Right lobe of liver (tissue), 6 donors: ENCODE measurements at regions not wholly inside any gene's neighbourhood (a gene's known extent, or its start where the extent isn't known, plus 50 kb on each side); places are given as distances from the start of the nearest gene placed in this dataset.

Experiments used
- ATAC-seq, 4 donors: fragments of 200-7000 bp; cut with Tn5 transposase; one replicate each; pipeline ENCODE4 v1.9.1; 2020; ENCODE audit warnings: mild to moderate bottlenecking in 4 of 4, moderate library complexity in 4 of 4
- DNase-seq, 3 donors: peaks; one replicate each; pipeline ENCODE4 v3.0.0-alpha.2; 2020
- H3K27ac ChIP-seq, 3 donors: fragments of 200-600 bp; one replicate each; pipeline ENCODE4 v1.8.0; 2022
- H3K27me3 ChIP-seq, 2 donors: fragments of 200-600 bp; one replicate each; pipeline ENCODE4 v1.8.0; 2022
- H3K36me3 ChIP-seq, 4 donors: fragments of 200-600 bp; sonication (generic) in 1 of 4; one replicate each; pipeline versions ENCODE4 v1.5.1 to v1.8.0; 2017 to 2022; ENCODE audit warnings: control low read depth in 1 of 4
- H3K4me1 ChIP-seq, 4 donors: fragments of 200-600 bp; sonication (generic) in 1 of 4; one replicate each; pipeline versions ENCODE4 v1.5.1 to v1.8.0; 2017 to 2022; ENCODE audit warnings: control low read depth in 1 of 4
- H3K4me3 ChIP-seq, 3 donors: fragments of 200-600 bp; one replicate each; pipeline ENCODE4 v1.8.0; 2022
- H3K9me3 ChIP-seq, 4 donors: fragments of 200-600 bp; sonication (generic) in 1 of 4; one replicate each; pipeline versions ENCODE4 v1.5.1 to v1.8.0; 2017 to 2022; ENCODE audit warnings: control low read depth in 1 of 4
- POLR2A ChIP-seq: fragments of 450-650 bp; IDR thresholded peaks from one replicate; pipeline ENCODE4 v1.6.1; 2017; ENCODE audit warnings: antibody characterized with exemption, mild to moderate bottlenecking
- WGBS: methylation state at CpG from one replicate; pipeline ENCODE4 v1.1.6; 2018; ENCODE audit warnings: low coverage, low lambda C conversion rate; ENCODE audit not compliant: insufficient coverage; ENCODE audit errors: missing lambda C conversion rate; 5-methylcytosine and 5-hydroxymethylcytosine counted together
- intact Hi-C, 2 donors: fragments of 100-400 bp; cut with DNase I; formaldehyde crosslinking; loops; one replicate each; pipeline versions ENCODE4 v1.11.2 to v1.14.1; 2022
- TF ChIP-seq, protein P1 (sequence below), 4 donors: fragments of 200-600 bp in 3 of 4; fragments of 450-650 bp in 1 of 4; IDR thresholded peaks; one replicate each; pipeline versions ENCODE4 v1.5.1 to v1.8.0; 2016 to 2022; ENCODE audit warnings: antibody characterized with exemption in 4 of 4, mild to moderate bottlenecking in 2 of 4
- donor health status: DM: no; HTN: yes; CAD: no.
- donor health status: DM: no; HTN: no; CAD: no.
- donor health status: DM: no; HTN: no; CAD: no.
- donor health status: DM: no; HTN: yes; CAD: no.
- donor health status: DM: no; HTN: yes; CAD: no.

DNA sequence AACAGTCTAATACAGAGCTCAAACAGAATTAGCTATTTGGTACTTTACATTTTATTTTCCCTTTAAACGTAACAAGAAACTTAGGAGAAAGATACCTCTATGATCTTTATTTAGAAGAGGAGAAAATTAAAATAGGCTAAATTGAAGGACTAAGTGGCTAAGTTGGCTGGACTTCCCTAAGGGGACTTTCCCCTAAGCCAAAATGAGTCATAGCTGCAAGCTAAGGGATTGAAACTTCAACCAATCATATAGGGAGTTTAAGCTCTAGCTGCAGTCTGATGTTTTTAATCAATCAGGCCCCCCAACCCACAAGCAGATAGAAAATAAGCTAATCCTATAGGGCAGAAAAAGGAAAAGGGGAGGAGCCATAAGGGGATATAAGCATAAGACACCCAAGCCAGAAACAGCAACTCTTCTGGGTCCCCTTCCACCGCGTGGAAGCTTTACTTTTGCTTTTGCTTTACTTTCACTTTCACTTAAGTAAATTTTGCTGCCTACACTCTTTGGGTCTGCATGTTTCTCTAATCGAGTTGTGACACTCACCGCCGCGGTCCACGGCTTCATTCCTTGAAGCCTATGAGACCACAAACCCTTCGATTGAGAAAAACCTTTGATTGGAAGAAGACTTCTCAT lies 1108.5 kb upstream of the EPHA6 start:
- TF ChIP-seq POLR2A, result no peak
- TF ChIP-seq, protein P1, sequence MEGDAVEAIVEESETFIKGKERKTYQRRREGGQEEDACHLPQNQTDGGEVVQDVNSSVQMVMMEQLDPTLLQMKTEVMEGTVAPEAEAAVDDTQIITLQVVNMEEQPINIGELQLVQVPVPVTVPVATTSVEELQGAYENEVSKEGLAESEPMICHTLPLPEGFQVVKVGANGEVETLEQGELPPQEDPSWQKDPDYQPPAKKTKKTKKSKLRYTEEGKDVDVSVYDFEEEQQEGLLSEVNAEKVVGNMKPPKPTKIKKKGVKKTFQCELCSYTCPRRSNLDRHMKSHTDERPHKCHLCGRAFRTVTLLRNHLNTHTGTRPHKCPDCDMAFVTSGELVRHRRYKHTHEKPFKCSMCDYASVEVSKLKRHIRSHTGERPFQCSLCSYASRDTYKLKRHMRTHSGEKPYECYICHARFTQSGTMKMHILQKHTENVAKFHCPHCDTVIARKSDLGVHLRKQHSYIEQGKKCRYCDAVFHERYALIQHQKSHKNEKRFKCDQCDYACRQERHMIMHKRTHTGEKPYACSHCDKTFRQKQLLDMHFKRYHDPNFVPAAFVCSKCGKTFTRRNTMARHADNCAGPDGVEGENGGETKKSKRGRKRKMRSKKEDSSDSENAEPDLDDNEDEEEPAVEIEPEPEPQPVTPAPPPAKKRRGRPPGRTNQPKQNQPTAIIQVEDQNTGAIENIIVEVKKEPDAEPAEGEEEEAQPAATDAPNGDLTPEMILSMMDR (IDR thresholded peaks at IDR 0.05), result no peak
- H3K4me1 ChIP-seq, result no peaks in the 10 kb centered on the region
- no peak for DNase-seq
- WGBS, result 70% methylated on average over 9 of the region's 9 CpGs
- H3K27me3 ChIP-seq, result no peaks in the 10 kb centered on the region
- no peak overlapping the region for H3K27ac ChIP-seq
- peak overlapping the region in 2 of 3 donors; percentile 6 to 28 for H3K4me3 ChIP-seq
- ATAC-seq, result peak in 3 of 4 donors; percentile 33 to 61 (median 44)
- H3K9me3 ChIP-seq, result no peaks in the 10 kb centered on the region
- no peaks in the 10 kb centered on the region for H3K36me3 ChIP-seq
- intact Hi-C loops, result no loop called here

DNA sequence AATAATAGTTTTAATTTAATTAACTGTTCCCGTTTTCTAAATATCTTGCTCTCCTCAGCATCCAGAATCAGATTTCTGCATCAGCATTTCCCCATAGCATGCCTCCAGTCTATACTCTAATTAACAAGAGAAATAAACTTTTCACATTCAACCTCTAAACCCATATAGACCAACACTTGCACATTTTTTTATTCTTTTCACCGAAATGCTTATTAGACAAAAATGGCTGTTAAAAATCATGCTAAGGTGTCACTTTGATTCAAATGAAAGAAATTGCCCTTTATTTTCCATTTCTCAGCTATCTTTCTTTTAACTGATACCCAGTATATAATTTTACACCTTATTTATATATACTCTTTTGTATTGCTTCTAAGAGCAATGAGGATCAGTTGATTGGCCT lies 1107.1 kb upstream of the EPHA6 start:
- Histone ChIP-seq H3K27ac (no peak overlapping the region), H3K9me3 (no peaks in the 10 kb centered on the region), H3K4me3 (no peak overlapping the region), H3K27me3 (no peaks in the 10 kb centered on the region), H3K4me1 (no peaks in the 10 kb centered on the region), H3K36me3 (no peaks in the 10 kb centered on the region)
- TF ChIP-seq, protein P1 (IDR thresholded peaks at IDR 0.05), result no peak
- TF ChIP-seq POLR2A, result no peak
- DNase-seq, result no peak
- intact Hi-C loops, result no loop called here
- 54% methylated on average over 2 of the region's 2 CpGs for WGBS
- no peak for ATAC-seq

DNA sequence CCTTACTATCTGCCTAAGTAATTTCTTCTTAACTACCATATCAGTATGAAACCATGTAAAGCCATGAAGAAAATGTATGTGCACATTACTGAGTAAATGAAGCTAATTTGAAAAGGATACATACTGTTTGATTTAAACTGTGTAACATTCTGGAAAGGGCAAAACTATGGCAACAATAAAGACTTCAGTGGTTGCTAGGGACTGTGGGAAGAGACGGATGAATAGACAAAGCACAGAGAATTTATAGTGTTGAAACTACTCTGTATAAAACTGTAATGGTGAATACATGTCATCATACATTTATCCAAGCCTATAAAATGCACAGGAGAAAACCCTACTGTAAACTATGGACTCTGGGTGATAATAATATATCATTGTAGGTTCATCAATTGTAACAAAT lies 1103.7 kb upstream of the EPHA6 start:
- 31% methylated on average over 1 of the region's 1 CpG for WGBS
- H3K4me3 ChIP-seq, result no peak overlapping the region
- no peak for ATAC-seq
- H3K27ac ChIP-seq, result no peak overlapping the region
- H3K9me3 ChIP-seq, result no peaks in the 10 kb centered on the region
- intact Hi-C loops, result no loop called here
- H3K36me3 ChIP-seq, result no peaks in the 10 kb centered on the region
- H3K4me1 ChIP-seq, result no peaks in the 10 kb centered on the region
- no peaks in the 10 kb centered on the region for H3K27me3 ChIP-seq
- TF ChIP-seq, protein P1 (IDR thresholded peaks at IDR 0.05), result no peak
- no peak for TF ChIP-seq POLR2A
- DNase-seq, result no peak

DNA sequence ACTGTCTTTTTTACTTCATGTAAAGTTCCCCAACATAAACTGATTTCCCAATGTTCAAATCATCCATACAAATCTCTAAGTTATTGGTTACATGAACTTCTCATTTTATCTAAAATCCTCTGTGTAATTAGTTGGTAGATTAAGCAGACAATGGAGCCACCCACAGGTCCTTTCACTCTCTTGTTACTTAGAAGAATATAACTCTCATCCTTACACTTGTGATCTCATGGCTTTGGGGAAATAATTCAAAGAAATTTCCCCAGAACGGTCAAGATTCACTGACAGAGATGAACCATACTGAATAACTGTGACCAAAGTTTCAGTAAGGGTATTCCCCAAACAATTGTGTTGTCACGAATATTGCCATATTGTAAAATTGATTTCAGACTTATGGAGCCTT lies 1102.6 kb upstream of the EPHA6 start:
- Histone ChIP-seq H3K4me1 (no peaks in the 10 kb centered on the region), H3K27ac (no peak overlapping the region), H3K9me3 (no peaks in the 10 kb centered on the region), H3K36me3 (no peaks in the 10 kb centered on the region), H3K4me3 (no peak overlapping the region), H3K27me3 (no peaks in the 10 kb centered on the region)
- ATAC-seq, result no peak
- TF ChIP-seq POLR2A, result no peak
- TF ChIP-seq, protein P1 (IDR thresholded peaks at IDR 0.05), result no peak
- 48% methylated on average over 2 of the region's 2 CpGs for WGBS
- no peak for DNase-seq
- intact Hi-C loops, result no loop called here

DNA sequence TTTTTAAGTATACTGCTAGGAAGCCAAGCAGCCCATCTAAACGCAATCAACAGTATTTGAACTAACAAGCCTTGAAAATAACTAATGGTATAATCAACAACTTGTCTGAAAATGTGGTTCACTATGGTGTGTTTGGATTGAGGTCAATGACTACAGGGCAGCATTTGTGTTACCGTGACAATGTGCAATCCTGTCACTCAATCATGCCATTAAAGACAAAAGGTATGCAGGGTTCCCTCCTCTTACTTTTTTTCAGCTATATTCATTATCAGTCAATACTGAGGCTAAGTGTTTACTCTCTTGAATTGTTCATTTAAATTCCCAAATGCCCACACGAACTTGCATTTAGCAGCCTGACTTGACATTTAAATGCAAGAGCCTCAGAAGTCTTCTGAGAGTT lies 1099.3 kb upstream of the EPHA6 start:
- Histone ChIP-seq H3K4me3 (no peak overlapping the region), H3K27ac (no peak overlapping the region), H3K36me3 (no peaks in the 10 kb centered on the region), H3K4me1 (no peaks in the 10 kb centered on the region), H3K9me3 (no peaks in the 10 kb centered on the region), H3K27me3 (no peaks in the 10 kb centered on the region)
- ATAC-seq, result no peak
- TF ChIP-seq POLR2A, result no peak
- TF ChIP-seq, protein P1 (IDR thresholded peaks at IDR 0.05), result no peak
- WGBS, result 14% methylated on average over 3 of the region's 3 CpGs
- DNase-seq, result no peak
- intact Hi-C loops, result no loop called here
